22Rv1 (cell line): ENCODE measurements at regions not wholly inside any gene's neighbourhood (a gene's known extent, or its start where the extent isn't known, plus 50 kb on each side); places are given as distances from the start of the nearest gene placed in this dataset.

ENCODE experiments used
- H3K27ac ChIP-seq: fragments of 450-650 bp; 2 replicates; pipeline ENCODE4 v1.5.1; 2017
- CTCF ChIP-seq: fragments of 450-650 bp; IDR thresholded peaks from 2 replicates; pipeline ENCODE4 v1.5.1; 2017; ENCODE audit warnings: mild to moderate bottlenecking
- ZFX ChIP-seq: fragments of 450-650 bp; IDR thresholded peaks from 2 replicates; pipeline ENCODE4 v1.6.1; 2017; ENCODE audit warnings: antibody characterized with exemption, borderline replicate concordance

DNA sequence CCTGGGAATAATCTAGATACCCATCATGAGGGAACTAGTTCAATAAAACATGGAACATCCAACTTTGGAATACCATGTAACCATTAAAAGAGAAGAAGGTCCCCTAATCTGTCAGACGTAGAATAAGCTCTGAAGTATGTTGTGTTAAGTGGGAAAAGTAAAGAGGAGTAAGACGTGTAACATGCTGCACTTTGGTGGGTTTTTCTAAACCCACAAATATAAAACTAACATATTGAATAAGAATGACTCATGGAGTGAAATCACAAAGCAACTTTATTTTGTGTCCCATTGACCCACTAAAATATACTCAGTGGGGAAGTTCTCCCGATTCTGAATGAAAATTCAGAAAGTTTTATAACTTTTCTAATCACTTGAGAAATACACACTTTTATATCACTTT lies 67.9 kb upstream of the PIK3R1 start:
- TF ChIP-seq ZFX (no peak), CTCF (no peak)
- H3K27ac ChIP-seq = no peak overlapping the region

DNA sequence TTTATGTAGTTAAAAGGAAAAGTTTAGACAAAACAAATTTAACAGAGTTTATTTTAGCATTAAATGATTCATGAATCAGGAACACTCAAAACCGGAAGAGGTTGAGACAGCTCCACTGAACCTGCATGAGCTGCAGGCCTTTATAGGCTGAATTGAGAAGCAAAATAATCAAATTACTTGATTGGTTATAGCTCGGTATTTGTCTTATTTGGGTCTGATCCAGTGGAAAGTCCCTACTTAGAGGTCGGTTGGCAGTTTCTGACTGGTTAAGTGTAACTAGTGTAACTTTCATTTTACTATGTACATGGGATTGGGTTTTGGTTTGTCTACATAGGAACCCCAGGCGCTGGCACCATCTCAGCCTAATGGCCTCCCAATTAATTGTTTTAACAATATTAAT lies 74.1 kb upstream of the PIK3R1 start:
- no peak for TF ChIP-seq ZFX
- no peak for TF ChIP-seq CTCF
- no peak overlapping the region for H3K27ac ChIP-seq

GRCh38 chr5:68140763-68141162 lies 74.8 kb upstream of the PIK3R1 start:
- TF ChIP-seq CTCF = no peak
- no peak for TF ChIP-seq ZFX
- H3K27ac ChIP-seq = no peak overlapping the region

DNA sequence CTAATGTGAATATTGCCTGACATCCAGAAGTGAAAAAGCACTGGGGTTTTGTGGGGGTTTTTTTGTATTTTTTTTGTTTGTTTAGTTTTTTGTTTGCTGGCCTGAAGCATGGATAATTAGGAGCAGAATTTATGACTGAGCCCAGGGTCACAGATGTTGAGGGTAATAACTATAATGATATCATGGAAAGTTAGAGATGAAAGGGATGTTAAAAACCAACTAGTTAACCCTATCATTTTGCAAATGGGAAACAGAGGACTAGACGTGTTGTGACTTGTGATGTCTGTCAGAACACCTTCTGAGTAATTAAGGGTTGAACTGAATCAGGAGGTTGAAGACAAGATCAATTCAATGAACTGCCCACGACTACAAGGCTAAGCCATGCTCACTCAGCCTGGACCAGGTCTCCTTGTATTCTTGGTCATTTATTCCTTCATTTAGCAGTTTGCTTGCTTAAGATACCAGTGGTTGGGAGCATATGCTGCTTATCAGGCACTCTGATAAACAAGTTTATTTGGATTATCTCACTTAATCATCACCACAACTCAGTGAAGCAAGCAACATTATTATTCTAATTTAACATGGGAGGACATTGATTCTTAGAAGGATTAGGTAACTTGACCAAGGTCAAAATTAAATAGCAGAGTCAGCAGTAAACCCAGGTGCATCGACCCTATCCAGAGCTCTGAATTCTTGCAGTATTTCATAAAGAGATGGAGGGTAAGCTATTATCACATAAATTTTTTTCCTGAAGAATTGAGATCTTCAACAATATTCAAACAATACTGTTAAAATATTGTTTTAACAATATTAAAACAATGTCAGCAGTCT lies 75.7 kb upstream of the PIK3R1 start:
- no peak overlapping the region for H3K27ac ChIP-seq
- TF ChIP-seq CTCF (no peak), ZFX (no peak)

DNA sequence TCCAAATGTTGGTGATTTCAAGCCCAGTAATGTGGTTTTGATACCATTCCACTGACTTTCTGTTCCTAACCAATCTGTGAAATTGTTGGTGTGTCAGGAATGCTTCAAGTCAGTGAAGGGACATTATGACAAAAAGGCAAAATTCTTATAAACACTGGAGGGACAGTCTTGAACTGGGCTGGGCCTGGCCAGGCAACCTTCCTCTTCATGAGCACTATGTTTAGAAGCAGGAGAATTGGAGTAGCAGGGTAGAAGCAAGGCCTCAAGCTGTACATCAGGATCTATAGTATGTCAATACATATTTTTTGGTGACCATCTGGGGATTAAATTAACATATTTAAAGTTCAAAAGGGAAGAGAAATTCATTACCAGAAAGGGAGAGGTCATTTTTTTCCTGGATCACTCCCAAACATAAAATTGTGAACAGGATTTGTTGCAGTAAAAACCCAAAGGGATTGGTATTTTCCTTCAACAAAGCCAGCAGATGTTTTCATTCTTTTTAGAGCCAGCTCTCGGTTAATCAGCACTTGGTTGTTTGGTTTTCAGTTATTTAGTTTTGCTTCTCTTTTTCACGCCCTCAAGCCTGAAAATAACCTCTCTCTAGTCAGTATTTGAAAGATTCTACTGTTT lies 77.9 kb upstream of the PIK3R1 start:
- no peak overlapping the region for H3K27ac ChIP-seq
- TF ChIP-seq ZFX = no peak
- no peak for TF ChIP-seq CTCF

- no peak overlapping the region for H3K27ac ChIP-seq
- TF ChIP-seq ZFX = no peak
- no peak for TF ChIP-seq CTCF
These were observed 80.8 kb upstream of the PIK3R1 start for GRCh38 chr5:68134669-68135313.
